HG02763 (cell line): ENCODE measurements at regions not wholly inside any gene's neighbourhood (a gene's known extent, or its start where the extent isn't known, plus 50 kb on each side); places are given as distances from the start of the nearest gene placed in this dataset.
"Not testable (repeated sequence)": the region's sequence is repeated elsewhere in the genome, so short reads cannot be mapped to it uniquely, and the experiment has no call there.

Experiments
- ATAC-seq: cut with Tn5 transposase; IDR thresholded peaks from one replicate; pipeline ENCODE4 v1.9.1; 2021; ENCODE audit warnings: mild to moderate bottlenecking, moderate library complexity; ENCODE audit not compliant: unreplicated experiment

- no peak for ATAC-seq
Observed at GRCh38 chr7:52179934-52180333, 855.5 kb upstream of the POM121L12 start.

- ATAC-seq = no peak
Observed at GRCh38 chr7:52168085-52168484, 851.5 kb upstream of the COBL start.

- no peak for ATAC-seq
Observed at GRCh38 chr7:52163311-52163710, 846.7 kb upstream of the COBL start.

- no peak for ATAC-seq
Observed at GRCh38 chr7:52161483-52161882, 844.9 kb upstream of the COBL start.

GRCh38 chr7:52159421-52159820, 842.8 kb upstream of the COBL start:
- not testable (repeated sequence) for ATAC-seq

GRCh38 chr7:52154382-52154781, 837.8 kb upstream of the COBL start:
- ATAC-seq = no peak

- no peak for ATAC-seq
Observed at GRCh38 chr7:52151559-52151958, 835.0 kb upstream of the COBL start.

- no peak for ATAC-seq
Observed at GRCh38 chr7:52150952-52151351, 834.3 kb upstream of the COBL start.

GRCh38 chr7:52146871-52147634, 830.4 kb upstream of the COBL start:
- no peak for ATAC-seq

GRCh38 chr7:52143219-52143618, 826.6 kb upstream of the COBL start:
- no peak for ATAC-seq

GRCh38 chr7:52140851-52141250, 824.2 kb upstream of the COBL start:
- no peak for ATAC-seq

- no peak for ATAC-seq
Observed at GRCh38 chr7:52135403-52135802, 818.8 kb upstream of the COBL start.

GRCh38 chr7:52129278-52129677, 812.7 kb upstream of the COBL start:
- ATAC-seq = no peak

- ATAC-seq = no peak
Observed at GRCh38 chr7:52120912-52121311, 804.3 kb upstream of the COBL start.

- ATAC-seq = no peak
Observed at GRCh38 chr7:52119537-52119936, 802.9 kb upstream of the COBL start.

- no peak for ATAC-seq
Observed at GRCh38 chr7:52114509-52114908, 797.9 kb upstream of the COBL start.

GRCh38 chr7:52114056-52114455, 797.4 kb upstream of the COBL start:
- no peak for ATAC-seq

- no peak for ATAC-seq
Observed at GRCh38 chr7:52107355-52107754, 790.7 kb upstream of the COBL start.

GRCh38 chr7:52095861-52096260, 779.3 kb upstream of the COBL start:
- no peak for ATAC-seq

GRCh38 chr7:52091996-52092395, 775.4 kb upstream of the COBL start:
- ATAC-seq = no peak

- ATAC-seq = no peak
Observed at GRCh38 chr7:52091101-52091500, 774.5 kb upstream of the COBL start.

- no peak for ATAC-seq
Observed at GRCh38 chr7:52088008-52088901, 771.6 kb upstream of the COBL start.
